GM19372 (cell line): ENCODE measurements at regions not wholly inside any gene's neighbourhood (a gene's known extent, or its start where the extent isn't known, plus 50 kb on each side); places are given as distances from the start of the nearest gene placed in this dataset.
"Not testable (repeated sequence)": the region's sequence is repeated elsewhere in the genome, so short reads cannot be mapped to it uniquely, and the experiment has no call there.

ENCODE experiments used
- ATAC-seq: cut with Tn5 transposase; IDR thresholded peaks from one replicate; pipeline ENCODE4 v1.9.1; 2021; ENCODE audit warnings: mild to moderate bottlenecking, low read depth, moderate library complexity; ENCODE audit not compliant: unreplicated experiment

- ATAC-seq = no peak
Measured at GRCh38 chr2:236367506-236368289, 103.5 kb upstream of the ASB18 start.

- no peak for ATAC-seq
Measured at GRCh38 chr2:236369661-236370062, 105.5 kb upstream of the ASB18 start.

- no peak for ATAC-seq
Measured at GRCh38 chr2:236370847-236371409, 106.7 kb upstream of the ASB18 start.

- no peak for ATAC-seq
Measured at GRCh38 chr2:236375973-236376476, 111.8 kb upstream of the ASB18 start.

GRCh38 chr2:236376566-236377244 lies 112.5 kb upstream of the ASB18 start:
- no peak for ATAC-seq

- no peak for ATAC-seq
Measured at GRCh38 chr2:236380051-236380612, 115.9 kb upstream of the ASB18 start.

GRCh38 chr2:236381253-236381652 lies 117.0 kb upstream of the ASB18 start:
- not testable (repeated sequence) for ATAC-seq

- ATAC-seq = not testable (repeated sequence)
Measured at GRCh38 chr2:236389284-236390216, 125.3 kb upstream of the ASB18 start.

- no peak for ATAC-seq
Measured at GRCh38 chr2:236393101-236393500, 128.9 kb upstream of the ASB18 start.

GRCh38 chr2:236393581-236393980 lies 129.4 kb upstream of the ASB18 start:
- no peak for ATAC-seq

GRCh38 chr2:236394571-236394970 lies 130.4 kb upstream of the ASB18 start:
- no peak for ATAC-seq

- ATAC-seq = no peak
Measured at GRCh38 chr2:236395067-236395466, 130.9 kb upstream of the ASB18 start.

- ATAC-seq = no peak
Measured at GRCh38 chr2:236396818-236397350, 132.7 kb upstream of the ASB18 start.

GRCh38 chr2:236397681-236398080 lies 133.5 kb upstream of the ASB18 start:
- no peak for ATAC-seq

- ATAC-seq = no peak
Measured at GRCh38 chr2:236399409-236399808, 135.2 kb upstream of the ASB18 start.

- no peak for ATAC-seq
Measured at GRCh38 chr2:236400046-236400574, 135.9 kb upstream of the ASB18 start.

GRCh38 chr2:236400594-236401360 lies 136.6 kb upstream of the ASB18 start:
- ATAC-seq = no peak

- no peak for ATAC-seq
Measured at GRCh38 chr2:236402033-236402790, 138.0 kb upstream of the ASB18 start.
